Panc1 (cell line): ENCODE measurements at regions not wholly inside any gene's neighbourhood (a gene's known extent, or its start where the extent isn't known, plus 50 kb on each side); places are given as distances from the start of the nearest gene placed in this dataset.

Experiments
- ATAC-seq: fragments of 200-7000 bp; cut with Tn5 transposase; 2 replicates; pipeline ENCODE4 v1.9.1; 2020; ENCODE audit warnings: mild to moderate bottlenecking, moderate library complexity
- BruUV-seq: library from RNA; stranded (reverse); fragments of 400-500 nt; replicated peaks from 2 replicates; lab custom pipeline; 2021; lab: Mats Ljungman, UMichigan
- CTCF ChIA-PET: fragments of 300-600 bp; sonication (Branson Sonifier 250); formaldehyde crosslinking; loops from one replicate; lab custom pipeline; 2022; ENCODE audit warnings: antibody characterized with exemption; lab: Charles Lee
- POLR2A ChIA-PET: fragments of 300-600 bp; sonication (Branson Sonifier 250); formaldehyde crosslinking; loops from one replicate; lab custom pipeline; 2022; ENCODE audit warnings: antibody characterized with exemption; lab: Charles Lee
- DNase-seq: peaks from one replicate; pipeline ENCODE4 v3.0.0-alpha.2; 2010; ENCODE audit warnings: low read depth, low spot score
- H3K27ac ChIP-seq: 2 replicates; pipeline ENCODE4 v1.5.1; 2011; ENCODE audit warnings: mild to moderate bottlenecking, low read length, inconsistent platforms
- H3K27me3 ChIP-seq: fragments of 200-500 bp; sonication (Bioruptor generic); 2 replicates; pipeline ENCODE4 v1.6.0; 2014; ENCODE audit warnings: low read length, inconsistent platforms; ENCODE audit not compliant: control insufficient read depth, insufficient read depth
- H3K36me3 ChIP-seq: fragments of 200-500 bp; sonication (Bioruptor generic); 2 replicates; pipeline ENCODE4 v1.5.1; 2014; ENCODE audit warnings: inconsistent platforms, mild to moderate bottlenecking, low read length, moderate library complexity; ENCODE audit not compliant: control insufficient read depth, insufficient read depth
- H3K4me1 ChIP-seq: 2 replicates; pipeline ENCODE4 v1.5.1; 2011; ENCODE audit warnings: inconsistent platforms, mild to moderate bottlenecking, low read length, moderate library complexity; ENCODE audit not compliant: control insufficient read depth, insufficient read depth
- H3K4me3 ChIP-seq, 2 experiments: 2 replicates each; pipeline ENCODE4 v1.5.1; 2011 to 2012; ENCODE audit warnings: low read depth in 2 of 2, low read length in 2 of 2, mild to moderate bottlenecking in 2 of 2, inconsistent platforms in 1 of 2, moderate library complexity in 1 of 2
- H3K9me3 ChIP-seq: fragments of 200-500 bp; sonication (Bioruptor generic); 2 replicates; pipeline ENCODE4 v1.5.1; 2014; ENCODE audit warnings: low read depth, mild to moderate bottlenecking, inconsistent platforms, low read length, moderate library complexity; ENCODE audit not compliant: control insufficient read depth, insufficient read depth
- CTCF ChIP-seq: fragments of 450-650 bp; IDR thresholded peaks from 2 replicates; pipeline ENCODE4 v1.5.1; 2017; ENCODE audit warnings: mild to moderate bottlenecking
- POLR2AphosphoS5 ChIP-seq: IDR thresholded peaks from 2 replicates; pipeline ENCODE4 v1.6.1; 2012; ENCODE audit warnings: mild to moderate bottlenecking, low read depth, low read length, moderate library complexity
- REST ChIP-seq, 2 experiments: IDR thresholded peaks; 2 replicates each; pipeline ENCODE4 v1.6.1; 2011 to 2012; ENCODE audit warnings: low read depth in 2 of 2, control low read depth in 1 of 2, low read length in 1 of 2, mild to moderate bottlenecking in 1 of 2, moderate library complexity in 1 of 2; ENCODE audit not compliant: insufficient read depth in 1 of 2
- SIN3A ChIP-seq: IDR thresholded peaks from 2 replicates; pipeline ENCODE4 v1.6.1; 2012; ENCODE audit warnings: low read depth, mild to moderate bottlenecking, low read length, moderate library complexity, borderline replicate concordance; ENCODE audit not compliant: insufficient read depth
- TCF7L2 ChIP-seq: IDR thresholded peaks from 2 replicates; pipeline ENCODE4 v1.6.1; 2011; ENCODE audit warnings: mild to moderate bottlenecking, low read depth, low read length, inconsistent platforms
- in situ Hi-C: cut with HindIII; loops from 2 replicates; pipeline ENCODE4 v1.10.0; 2016; ENCODE audit warnings: low sequenced_read_pairs, low pct_unique_long_range_greater_than_20kb
- intact Hi-C: fragments of 100-400 bp; cut with micrococcal nuclease; formaldehyde crosslinking; loops from one replicate; pipeline ENCODE4 v1.10.0; 2022; ENCODE audit not compliant: unreplicated experiment

- ChIA-PET POLR2A (no interaction called here), CTCF (no interaction called here)
- in situ Hi-C loops (no loop called here), intact Hi-C loops (no loop called here)
- BruUV-seq = no TSS peak
- DNase-seq = no peak
- Histone ChIP-seq H3K27me3 (no peaks in the 10 kb centered on the region), H3K4me1 (no peaks in the 10 kb centered on the region), H3K9me3 (no peaks in the 10 kb centered on the region), H3K27ac (no peak overlapping the region), H3K4me3 (no peak overlapping the region), H3K36me3 (no peaks in the 10 kb centered on the region)
- ATAC-seq = no peak
- TF ChIP-seq TCF7L2 (no peak), CTCF (no peak), REST (IDR thresholded peaks at IDR 0.05; ENCODE audit: insufficient read depth in 1 of 2, low read depth in 2 of 2, low read length in 1 of 2) (no peak), SIN3A (no peak)
These were observed 257.2 kb downstream of the CYRIA start for GRCh38 chr2:16408331-16409005.

- Histone ChIP-seq H3K36me3 (no peaks in the 10 kb centered on the region), H3K9me3 (no peaks in the 10 kb centered on the region), H3K4me1 (no peaks in the 10 kb centered on the region), H3K27me3 (no peaks in the 10 kb centered on the region), H3K4me3 (no peak overlapping the region), H3K27ac (no peak overlapping the region)
- in situ Hi-C loops (no loop called here), intact Hi-C loops (no loop called here)
- no peak for ATAC-seq
- POLR2A ChIA-PET = no interaction called here
- CTCF ChIA-PET = no interaction called here
- BruUV-seq = no TSS peak
- no peak for DNase-seq
- TF ChIP-seq REST (IDR thresholded peaks at IDR 0.05; ENCODE audit: insufficient read depth in 1 of 2, low read depth in 2 of 2, low read length in 1 of 2) (no peak), CTCF (no peak), SIN3A (no peak), POLR2AphosphoS5 (no peak), TCF7L2 (no peak)
These were observed 258.3 kb downstream of the CYRIA start for GRCh38 chr2:16407358-16407757.
